ENCODE measurements at regions not wholly inside any gene's neighbourhood (a gene's known extent, or its start where the extent isn't known, plus 50 kb on each side); places are given as distances from the start of the nearest gene placed in this dataset.

- TF ChIP-seq CEBPB (IDR thresholded peaks at IDR 0.05) (no peak), YY1 (IDR thresholded peaks at IDR 0.05; ENCODE audit: low read depth) (no peak), CREB1 (IDR thresholded peaks at IDR 0.05; ENCODE audit: low read depth) (no peak), TAF1 (IDR thresholded peaks at IDR 0.05; ENCODE audit: low read depth) (no peak), EGR1 (IDR thresholded peaks at IDR 0.05) (no peak), NFIC (IDR thresholded peaks at IDR 0.05) (no peak), TEAD4 (IDR thresholded peaks at IDR 0.05) (no peak), ZBTB7A (IDR thresholded peaks at IDR 0.05; ENCODE audit: low read depth) (no peak), RAD21 (IDR thresholded peaks at IDR 0.05; ENCODE audit: low read depth) (no peak), EP300 (IDR thresholded peaks at IDR 0.05; ENCODE audit: borderline replicate concordance) (no peak), TCF12 (IDR thresholded peaks at IDR 0.05; ENCODE audit: low read depth) (no peak), FOXM1 (IDR thresholded peaks at IDR 0.05; ENCODE audit: borderline replicate concordance, low read depth) (no peak)
- TF ChIP-seq, protein P1, sequence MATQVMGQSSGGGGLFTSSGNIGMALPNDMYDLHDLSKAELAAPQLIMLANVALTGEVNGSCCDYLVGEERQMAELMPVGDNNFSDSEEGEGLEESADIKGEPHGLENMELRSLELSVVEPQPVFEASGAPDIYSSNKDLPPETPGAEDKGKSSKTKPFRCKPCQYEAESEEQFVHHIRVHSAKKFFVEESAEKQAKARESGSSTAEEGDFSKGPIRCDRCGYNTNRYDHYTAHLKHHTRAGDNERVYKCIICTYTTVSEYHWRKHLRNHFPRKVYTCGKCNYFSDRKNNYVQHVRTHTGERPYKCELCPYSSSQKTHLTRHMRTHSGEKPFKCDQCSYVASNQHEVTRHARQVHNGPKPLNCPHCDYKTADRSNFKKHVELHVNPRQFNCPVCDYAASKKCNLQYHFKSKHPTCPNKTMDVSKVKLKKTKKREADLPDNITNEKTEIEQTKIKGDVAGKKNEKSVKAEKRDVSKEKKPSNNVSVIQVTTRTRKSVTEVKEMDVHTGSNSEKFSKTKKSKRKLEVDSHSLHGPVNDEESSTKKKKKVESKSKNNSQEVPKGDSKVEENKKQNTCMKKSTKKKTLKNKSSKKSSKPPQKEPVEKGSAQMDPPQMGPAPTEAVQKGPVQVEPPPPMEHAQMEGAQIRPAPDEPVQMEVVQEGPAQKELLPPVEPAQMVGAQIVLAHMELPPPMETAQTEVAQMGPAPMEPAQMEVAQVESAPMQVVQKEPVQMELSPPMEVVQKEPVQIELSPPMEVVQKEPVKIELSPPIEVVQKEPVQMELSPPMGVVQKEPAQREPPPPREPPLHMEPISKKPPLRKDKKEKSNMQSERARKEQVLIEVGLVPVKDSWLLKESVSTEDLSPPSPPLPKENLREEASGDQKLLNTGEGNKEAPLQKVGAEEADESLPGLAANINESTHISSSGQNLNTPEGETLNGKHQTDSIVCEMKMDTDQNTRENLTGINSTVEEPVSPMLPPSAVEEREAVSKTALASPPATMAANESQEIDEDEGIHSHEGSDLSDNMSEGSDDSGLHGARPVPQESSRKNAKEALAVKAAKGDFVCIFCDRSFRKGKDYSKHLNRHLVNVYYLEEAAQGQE (IDR thresholded peaks at IDR 0.05; ENCODE audit: low read depth) = no peak
- TF ChIP-seq, protein P2, sequence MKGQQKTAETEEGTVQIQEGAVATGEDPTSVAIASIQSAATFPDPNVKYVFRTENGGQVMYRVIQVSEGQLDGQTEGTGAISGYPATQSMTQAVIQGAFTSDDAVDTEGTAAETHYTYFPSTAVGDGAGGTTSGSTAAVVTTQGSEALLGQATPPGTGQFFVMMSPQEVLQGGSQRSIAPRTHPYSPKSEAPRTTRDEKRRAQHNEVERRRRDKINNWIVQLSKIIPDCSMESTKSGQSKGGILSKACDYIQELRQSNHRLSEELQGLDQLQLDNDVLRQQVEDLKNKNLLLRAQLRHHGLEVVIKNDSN (IDR thresholded peaks at IDR 0.05) = no peak
- TF ChIP-seq, protein P3, sequence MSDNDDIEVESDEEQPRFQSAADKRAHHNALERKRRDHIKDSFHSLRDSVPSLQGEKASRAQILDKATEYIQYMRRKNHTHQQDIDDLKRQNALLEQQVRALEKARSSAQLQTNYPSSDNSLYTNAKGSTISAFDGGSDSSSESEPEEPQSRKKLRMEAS (IDR thresholded peaks at IDR 0.05) = no peak
Observed at GRCh38 chr4:55758066-55758465, 61.5 kb upstream of the EXOC1L start.

GRCh38 chr4:55758570-55758969 lies 61.0 kb upstream of the EXOC1L start:
- TF ChIP-seq FOXM1 (IDR thresholded peaks at IDR 0.05; ENCODE audit: borderline replicate concordance, low read depth) (no peak), RAD21 (IDR thresholded peaks at IDR 0.05; ENCODE audit: low read depth) (no peak), EGR1 (IDR thresholded peaks at IDR 0.05) (no peak), CREB1 (IDR thresholded peaks at IDR 0.05; ENCODE audit: low read depth) (no peak), TEAD4 (IDR thresholded peaks at IDR 0.05) (no peak), CEBPB (IDR thresholded peaks at IDR 0.05) (no peak), YY1 (IDR thresholded peaks at IDR 0.05; ENCODE audit: low read depth) (no peak), EP300 (IDR thresholded peaks at IDR 0.05; ENCODE audit: borderline replicate concordance) (no peak), ZBTB7A (IDR thresholded peaks at IDR 0.05; ENCODE audit: low read depth) (no peak), TAF1 (IDR thresholded peaks at IDR 0.05; ENCODE audit: low read depth) (no peak), NFIC (IDR thresholded peaks at IDR 0.05) (no peak), TCF12 (IDR thresholded peaks at IDR 0.05; ENCODE audit: low read depth) (no peak)
- TF ChIP-seq, protein P3 (IDR thresholded peaks at IDR 0.05) = no peak
- TF ChIP-seq, protein P2 (IDR thresholded peaks at IDR 0.05) = no peak
- TF ChIP-seq, protein P1 (IDR thresholded peaks at IDR 0.05; ENCODE audit: low read depth) = no peak

- TF ChIP-seq, protein P1 (IDR thresholded peaks at IDR 0.05; ENCODE audit: low read depth) = no peak
- TF ChIP-seq FOXM1 (IDR thresholded peaks at IDR 0.05; ENCODE audit: borderline replicate concordance, low read depth) = no peak
- TF ChIP-seq, protein P2 (IDR thresholded peaks at IDR 0.05) = no peak
- TF ChIP-seq NFIC (IDR thresholded peaks at IDR 0.05) = no peak
- TF ChIP-seq EP300 (IDR thresholded peaks at IDR 0.05; ENCODE audit: borderline replicate concordance) = no peak
Observed at GRCh38 chr4:55762819-55763218, 56.8 kb upstream of the EXOC1L start.

DNA sequence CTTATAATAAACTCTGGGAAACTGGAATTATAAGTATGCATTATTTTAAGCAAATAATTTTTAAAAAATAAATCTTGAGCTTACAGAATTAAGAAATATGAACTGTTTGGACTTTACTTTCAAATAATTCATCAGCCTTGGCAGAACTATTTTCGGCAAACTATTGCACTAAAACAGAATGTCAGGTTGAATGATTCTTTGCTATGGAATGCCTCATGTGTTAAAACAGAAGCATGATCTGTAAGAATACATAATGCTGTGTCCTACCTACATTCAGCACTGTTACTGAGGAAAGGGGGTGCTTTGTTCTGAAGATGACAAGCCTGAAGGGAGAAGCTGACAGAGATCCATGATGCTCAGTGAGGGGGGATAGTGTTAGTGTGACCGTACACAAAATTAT lies 55.6 kb upstream of the EXOC1L start:
- TF ChIP-seq TEAD4 (IDR thresholded peaks at IDR 0.05) (no peak), NFIC (IDR thresholded peaks at IDR 0.05) (no peak), TCF12 (IDR thresholded peaks at IDR 0.05; ENCODE audit: low read depth) (no peak)

Data from Ishikawa (cell line).